ENCODE measurements at regions not wholly inside any gene's neighbourhood (a gene's known extent, or its start where the extent isn't known, plus 50 kb on each side); places are given as distances from the start of the nearest gene placed in this dataset.
A peak's percentile ranks its signal among the peaks of the same experiment; 100 is the strongest.

GRCh38 chr3:127135241-127136023, 57.5 kb upstream of the PRR23E start (continued):
- TF ChIP-seq, protein P1, sequence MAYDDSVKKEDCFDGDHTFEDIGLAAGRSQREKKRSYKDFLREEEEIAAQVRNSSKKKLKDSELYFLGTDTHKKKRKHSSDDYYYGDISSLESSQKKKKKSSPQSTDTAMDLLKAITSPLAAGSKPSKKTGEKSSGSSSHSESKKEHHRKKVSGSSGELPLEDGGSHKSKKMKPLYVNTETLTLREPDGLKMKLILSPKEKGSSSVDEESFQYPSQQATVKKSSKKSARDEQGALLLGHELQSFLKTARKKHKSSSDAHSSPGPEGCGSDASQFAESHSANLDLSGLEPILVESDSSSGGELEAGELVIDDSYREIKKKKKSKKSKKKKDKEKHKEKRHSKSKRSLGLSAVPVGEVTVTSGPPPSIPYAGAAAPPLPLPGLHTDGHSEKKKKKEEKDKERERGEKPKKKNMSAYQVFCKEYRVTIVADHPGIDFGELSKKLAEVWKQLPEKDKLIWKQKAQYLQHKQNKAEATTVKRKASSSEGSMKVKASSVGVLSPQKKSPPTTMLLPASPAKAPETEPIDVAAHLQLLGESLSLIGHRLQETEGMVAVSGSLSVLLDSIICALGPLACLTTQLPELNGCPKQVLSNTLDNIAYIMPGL (CRISPR knock-in tag; IDR thresholded peaks at IDR 0.05; ENCODE audit: borderline replicate concordance): no peak
- TF ChIP-seq ZC3H11A (IDR thresholded peaks at IDR 0.05) (no peak), ESRRA (IDR thresholded peaks at IDR 0.05; ENCODE audit: borderline replicate concordance, low read length) (no peak)

GRCh38 chr3:127136024-127136600, 56.8 kb upstream of the PRR23E start:
- Histone ChIP-seq H3K4me2 (peak overlapping the region; percentile 62), H3K4me3 (no peak overlapping the region; the same call in 2 of the 3 replicates), H3K4me1 (no peaks in the 10 kb centered on the region), H3K9me3 (no peaks in the 10 kb centered on the region), H3K27ac (no peak overlapping the region)
- DNase-seq (ENCODE audit: low read depth in 1 of 2, low spot score in 1 of 2) (no peak), FAIRE-seq (no peak), ATAC-seq (peak in 1 of 2 experiments; percentile 14; a peak in 3 of 6 replicates)
- ChIA-PET POLR2A (no interaction called here), CTCF (interaction anchor here (1.2 kb wide), 1 partner anchor 16 kb away, joined by 3 read pairs; no protein-coding TSS in a partner anchor)
- WGBS (ENCODE audit: missing lambda C conversion rate): no CpG with 5 or more reads among the region's 16 CpGs
- no peak for TF ChIP-seq RAD21 (conservative IDR thresholded peaks at IDR 0.05 in 1 of 2, IDR thresholded peaks at IDR 0.05 in 1 of 2)
- TF ChIP-seq REST (IDR thresholded peaks at IDR 0.05): no peak
- TF ChIP-seq, protein P2, sequence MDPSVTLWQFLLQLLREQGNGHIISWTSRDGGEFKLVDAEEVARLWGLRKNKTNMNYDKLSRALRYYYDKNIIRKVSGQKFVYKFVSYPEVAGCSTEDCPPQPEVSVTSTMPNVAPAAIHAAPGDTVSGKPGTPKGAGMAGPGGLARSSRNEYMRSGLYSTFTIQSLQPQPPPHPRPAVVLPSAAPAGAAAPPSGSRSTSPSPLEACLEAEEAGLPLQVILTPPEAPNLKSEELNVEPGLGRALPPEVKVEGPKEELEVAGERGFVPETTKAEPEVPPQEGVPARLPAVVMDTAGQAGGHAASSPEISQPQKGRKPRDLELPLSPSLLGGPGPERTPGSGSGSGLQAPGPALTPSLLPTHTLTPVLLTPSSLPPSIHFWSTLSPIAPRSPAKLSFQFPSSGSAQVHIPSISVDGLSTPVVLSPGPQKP (IDR thresholded peaks at IDR 0.05; ENCODE audit: low read depth, low read length): no peak
- no peak for TF ChIP-seq POLR2AphosphoS2 (conservative IDR thresholded peaks at IDR 0.05; ENCODE audit: low read length)
- TF ChIP-seq CEBPB (IDR thresholded peaks at IDR 0.05): no peak

DNA sequence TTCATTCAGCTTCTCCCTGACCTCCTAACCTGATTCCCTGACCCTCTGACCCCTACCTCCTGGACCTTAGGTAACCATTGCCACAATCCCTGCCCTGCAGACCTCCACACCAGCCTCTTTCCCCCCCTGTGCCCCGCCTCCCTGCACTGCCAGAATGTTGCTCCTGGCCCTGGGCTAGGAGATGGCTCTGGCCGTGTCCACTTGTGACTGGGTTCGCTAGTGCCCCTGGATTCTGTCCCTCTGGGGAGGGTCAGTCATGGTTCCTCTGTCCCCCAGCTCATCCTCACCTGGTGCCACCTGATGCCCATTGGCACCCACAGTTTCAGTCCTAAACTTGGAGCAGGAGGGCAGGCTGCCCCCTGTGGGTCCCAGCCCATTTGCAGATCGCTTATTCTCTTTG, 56.2 kb upstream of the PRR23E start:
- ATAC-seq (no peak), FAIRE-seq (no peak), DNase-seq (ENCODE audit: low read depth in 1 of 2, low spot score in 1 of 2) (no peak)
- Histone ChIP-seq H3K9me3 (no peaks in the 10 kb centered on the region), H3K4me3 (no peak overlapping the region), H3K4me2 (no peak overlapping the region), H3K4me1 (no peaks in the 10 kb centered on the region), H3K27ac (no peak overlapping the region)
- WGBS (ENCODE audit: missing lambda C conversion rate): 63% methylated on average over 4 of the region's 4 CpGs
- POLR2A ChIA-PET: no interaction called here
- no peak for TF ChIP-seq RAD21 (conservative IDR thresholded peaks at IDR 0.05 in 1 of 2, IDR thresholded peaks at IDR 0.05 in 1 of 2)
- TF ChIP-seq HOXB5 (CRISPR knock-in tag; IDR thresholded peaks at IDR 0.05): no peak
- CTCF ChIA-PET: interaction anchor here (1.2 kb wide), 1 partner anchor 15 kb away, joined by 3 read pairs; no protein-coding TSS in a partner anchor

DNA sequence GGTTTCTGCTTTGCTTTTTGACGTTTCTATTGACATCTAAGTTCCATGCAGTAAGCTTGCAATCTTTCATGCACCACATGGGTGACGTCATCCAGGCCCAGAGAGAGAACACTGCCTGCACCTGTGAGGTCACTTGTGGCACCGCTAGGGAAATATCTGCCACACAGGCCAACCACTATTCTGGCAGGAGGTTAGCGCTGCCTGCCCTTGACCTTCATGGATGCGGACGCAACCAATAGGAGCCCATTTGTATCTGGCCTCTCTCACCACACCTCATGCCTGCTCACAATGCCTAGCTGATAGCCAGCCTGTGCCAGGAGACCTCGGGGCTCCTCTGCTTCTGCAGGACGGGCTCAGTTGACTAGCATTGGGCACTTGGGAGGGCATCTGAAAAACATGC, 55.8 kb upstream of the PRR23E start:
- WGBS (ENCODE audit: missing lambda C conversion rate): 16% methylated on average over 3 of the region's 8 CpGs
- CTCF ChIA-PET: interaction anchor here (1.2 kb wide), 1 partner anchor 15 kb away, joined by 3 read pairs; no protein-coding TSS in a partner anchor
- Histone ChIP-seq H3K4me3 (no peak overlapping the region), H3K4me1 (no peaks in the 10 kb centered on the region), H3K4me2 (no peak overlapping the region), H3K27ac (no peak overlapping the region), H3K9me3 (no peaks in the 10 kb centered on the region)
- DNase-seq (ENCODE audit: low read depth in 1 of 2, low spot score in 1 of 2): no peak
- POLR2A ChIA-PET: no interaction called here
- ATAC-seq: no peak
- no peak for FAIRE-seq
- TF ChIP-seq TFCP2L1 (CRISPR knock-in tag; IDR thresholded peaks at IDR 0.05): no peak
- TF ChIP-seq JUN (IDR thresholded peaks at IDR 0.05): no peak
- TF ChIP-seq HEYL (CRISPR knock-in tag; IDR thresholded peaks at IDR 0.05): no peak
- TF ChIP-seq, protein P3, sequence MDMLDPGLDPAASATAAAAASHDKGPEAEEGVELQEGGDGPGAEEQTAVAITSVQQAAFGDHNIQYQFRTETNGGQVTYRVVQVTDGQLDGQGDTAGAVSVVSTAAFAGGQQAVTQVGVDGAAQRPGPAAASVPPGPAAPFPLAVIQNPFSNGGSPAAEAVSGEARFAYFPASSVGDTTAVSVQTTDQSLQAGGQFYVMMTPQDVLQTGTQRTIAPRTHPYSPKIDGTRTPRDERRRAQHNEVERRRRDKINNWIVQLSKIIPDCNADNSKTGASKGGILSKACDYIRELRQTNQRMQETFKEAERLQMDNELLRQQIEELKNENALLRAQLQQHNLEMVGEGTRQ (IDR thresholded peaks at IDR 0.05): no peak
- no peak for TF ChIP-seq EHMT2 (IDR thresholded peaks at IDR 0.05; ENCODE audit: low read depth)
- TF ChIP-seq TP53 (CRISPR knock-in tag; IDR thresholded peaks at IDR 0.05): no peak
- TF ChIP-seq HDAC2 (IDR thresholded peaks at IDR 0.05): no peak
- TF ChIP-seq SREBF2 (IDR thresholded peaks at IDR 0.05): no peak
- TF ChIP-seq ZNF302 (CRISPR knock-in tag; IDR thresholded peaks at IDR 0.05): no peak
- TF ChIP-seq RARB (CRISPR knock-in tag; IDR thresholded peaks at IDR 0.05): no peak
- TF ChIP-seq RFX5 (IDR thresholded peaks at IDR 0.05): no peak
- TF ChIP-seq KDM5A (IDR thresholded peaks at IDR 0.05): no peak
- no peak for TF ChIP-seq NPAS2 (CRISPR knock-in tag; IDR thresholded peaks at IDR 0.05; ENCODE audit: borderline replicate concordance)
- no peak for TF ChIP-seq CBX2 (IDR thresholded peaks at IDR 0.05; ENCODE audit: borderline replicate concordance, low read depth)
- no peak for TF ChIP-seq CEBPB (IDR thresholded peaks at IDR 0.05)

All from A549 (cell line).